ENCODE measurements at regions not wholly inside any gene's neighbourhood (a gene's known extent, or its start where the extent isn't known, plus 50 kb on each side); places are given as distances from the start of the nearest gene placed in this dataset.

- Histone ChIP-seq H3K36me3 (no peaks in the 10 kb centered on the region), H3K27ac (no peak overlapping the region), H3K4me3 (no peak overlapping the region), H3K27me3 (no peaks in the 10 kb centered on the region), H3K4me1 (no peaks in the 10 kb centered on the region), H3K9me3 (no peaks in the 10 kb centered on the region)
- DNase-seq (no peak), ATAC-seq (no peak)
- no peak for TF ChIP-seq POLR2A (IDR thresholded peaks at IDR 0.05)
- TF ChIP-seq, protein P1, sequence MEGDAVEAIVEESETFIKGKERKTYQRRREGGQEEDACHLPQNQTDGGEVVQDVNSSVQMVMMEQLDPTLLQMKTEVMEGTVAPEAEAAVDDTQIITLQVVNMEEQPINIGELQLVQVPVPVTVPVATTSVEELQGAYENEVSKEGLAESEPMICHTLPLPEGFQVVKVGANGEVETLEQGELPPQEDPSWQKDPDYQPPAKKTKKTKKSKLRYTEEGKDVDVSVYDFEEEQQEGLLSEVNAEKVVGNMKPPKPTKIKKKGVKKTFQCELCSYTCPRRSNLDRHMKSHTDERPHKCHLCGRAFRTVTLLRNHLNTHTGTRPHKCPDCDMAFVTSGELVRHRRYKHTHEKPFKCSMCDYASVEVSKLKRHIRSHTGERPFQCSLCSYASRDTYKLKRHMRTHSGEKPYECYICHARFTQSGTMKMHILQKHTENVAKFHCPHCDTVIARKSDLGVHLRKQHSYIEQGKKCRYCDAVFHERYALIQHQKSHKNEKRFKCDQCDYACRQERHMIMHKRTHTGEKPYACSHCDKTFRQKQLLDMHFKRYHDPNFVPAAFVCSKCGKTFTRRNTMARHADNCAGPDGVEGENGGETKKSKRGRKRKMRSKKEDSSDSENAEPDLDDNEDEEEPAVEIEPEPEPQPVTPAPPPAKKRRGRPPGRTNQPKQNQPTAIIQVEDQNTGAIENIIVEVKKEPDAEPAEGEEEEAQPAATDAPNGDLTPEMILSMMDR (IDR thresholded peaks at IDR 0.05), result no peak
- intact Hi-C loops (cut with DNase I), result no loop called here
- WGBS (ENCODE audit: insufficient coverage, low coverage, low lambda C conversion rate, missing lambda C conversion rate), result 44% methylated on average over 1 of the region's 1 CpG
Observed at GRCh38 chr17:14903854-14904253, 361.3 kb downstream of the PMP22 start.

DNA sequence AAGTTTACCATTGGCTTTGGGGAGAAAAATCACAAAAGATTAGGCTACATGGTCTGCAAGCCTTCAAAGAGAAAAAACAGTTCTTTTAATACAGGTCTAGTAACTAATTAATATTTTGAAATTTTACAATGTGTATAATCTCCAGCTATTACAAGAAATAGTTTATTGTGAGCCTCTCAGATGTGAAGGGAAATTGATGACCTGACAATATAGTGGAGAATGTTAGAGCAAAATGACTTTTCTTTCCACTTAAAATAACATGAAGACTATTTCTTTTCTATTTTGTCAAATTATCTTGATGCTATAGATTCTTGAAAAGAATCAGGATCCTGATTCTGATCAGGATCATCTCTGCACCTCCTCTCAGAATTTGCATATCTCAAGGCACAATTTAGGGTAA, 362.3 kb downstream of the PMP22 start:
- TF ChIP-seq, protein P1 (IDR thresholded peaks at IDR 0.05), result no peak
- no peak for TF ChIP-seq POLR2A (IDR thresholded peaks at IDR 0.05)
- DNase-seq (no peak), ATAC-seq (no peak)
- intact Hi-C loops (cut with DNase I), result no loop called here
- no peaks in the 10 kb centered on the region for H3K9me3 ChIP-seq
- H3K36me3 ChIP-seq, result no peaks in the 10 kb centered on the region
- H3K27me3 ChIP-seq, result no peaks in the 10 kb centered on the region
- H3K27ac ChIP-seq, result no peak overlapping the region
- no peak overlapping the region for H3K4me3 ChIP-seq
- no peaks in the 10 kb centered on the region for H3K4me1 ChIP-seq

DNA sequence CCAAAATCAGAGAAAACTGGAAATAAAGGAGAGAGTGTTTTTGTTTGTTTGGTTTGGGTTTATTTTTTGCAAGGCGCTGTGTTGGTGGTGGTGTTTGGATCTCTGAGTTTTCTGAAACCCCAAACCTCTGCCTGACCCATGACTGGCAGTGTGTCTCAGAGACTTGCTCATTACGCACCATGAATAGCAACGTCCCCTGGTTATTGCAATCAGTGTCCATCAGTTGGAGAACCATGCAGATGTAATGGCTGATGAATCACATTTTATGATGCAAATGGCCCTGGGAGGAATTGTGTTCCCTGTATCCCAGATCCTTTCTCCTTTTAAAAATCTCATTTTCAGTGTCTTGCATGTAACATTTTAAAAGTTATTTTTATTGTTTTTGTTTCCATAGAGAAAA, 362.8 kb downstream of the PMP22 start:
- 94% methylated on average over 3 of the region's 3 CpGs for WGBS (ENCODE audit: insufficient coverage, low coverage, low lambda C conversion rate, missing lambda C conversion rate)
- no peak for TF ChIP-seq POLR2A (IDR thresholded peaks at IDR 0.05)
- TF ChIP-seq, protein P1 (IDR thresholded peaks at IDR 0.05), result no peak
- no peaks in the 10 kb centered on the region for H3K27me3 ChIP-seq
- DNase-seq, result no peak
- ATAC-seq, result no peak
- H3K4me1 ChIP-seq, result no peaks in the 10 kb centered on the region
- H3K27ac ChIP-seq, result no peak overlapping the region
- no peak overlapping the region for H3K4me3 ChIP-seq
- intact Hi-C loops (cut with DNase I), result no loop called here
- no peaks in the 10 kb centered on the region for H3K9me3 ChIP-seq
- no peaks in the 10 kb centered on the region for H3K36me3 ChIP-seq

- Histone ChIP-seq H3K36me3 (no peaks in the 10 kb centered on the region), H3K27ac (no peak overlapping the region), H3K4me3 (no peak overlapping the region), H3K27me3 (no peaks in the 10 kb centered on the region), H3K4me1 (no peaks in the 10 kb centered on the region), H3K9me3 (no peaks in the 10 kb centered on the region)
- TF ChIP-seq, protein P1 (IDR thresholded peaks at IDR 0.05), result no peak
- TF ChIP-seq POLR2A (IDR thresholded peaks at IDR 0.05), result no peak
- 61% methylated on average over 2 of the region's 2 CpGs for WGBS (ENCODE audit: insufficient coverage, low coverage, low lambda C conversion rate, missing lambda C conversion rate)
- ATAC-seq (no peak), DNase-seq (no peak)
- intact Hi-C loops (cut with DNase I), result no loop called here
Observed at GRCh38 chr17:14901376-14901775, 363.8 kb downstream of the PMP22 start.

GRCh38 chr17:14886200-14886739, 378.9 kb downstream of the PMP22 start:
- Histone ChIP-seq H3K27ac (no peak overlapping the region), H3K4me3 (no peak overlapping the region), H3K9me3 (no peaks in the 10 kb centered on the region), H3K4me1 (no peaks in the 10 kb centered on the region), H3K27me3 (no peaks in the 10 kb centered on the region), H3K36me3 (no peaks in the 10 kb centered on the region)
- ATAC-seq (peak; percentile 64 to 69 (median 66)), DNase-seq (no peak)
- no peak for TF ChIP-seq POLR2A (IDR thresholded peaks at IDR 0.05)
- TF ChIP-seq, protein P1 (IDR thresholded peaks at IDR 0.05), result peak; percentile 28 to 56 (median 42)
- intact Hi-C loops (cut with DNase I), result no loop called here
- WGBS (ENCODE audit: insufficient coverage, low coverage, low lambda C conversion rate, missing lambda C conversion rate), result 90% methylated on average over 2 of the region's 2 CpGs

Measured in right lobe of liver (tissue), 6 donors.